GM21723 (cell line): ENCODE measurements at regions not wholly inside any gene's neighbourhood (a gene's known extent, or its start where the extent isn't known, plus 50 kb on each side); places are given as distances from the start of the nearest gene placed in this dataset.

Experiments
- ATAC-seq: cut with Tn5 transposase; IDR thresholded peaks from one replicate; pipeline ENCODE4 v1.9.1; 2021; ENCODE audit warnings: mild to moderate bottlenecking, moderate library complexity; ENCODE audit not compliant: unreplicated experiment

DNA sequence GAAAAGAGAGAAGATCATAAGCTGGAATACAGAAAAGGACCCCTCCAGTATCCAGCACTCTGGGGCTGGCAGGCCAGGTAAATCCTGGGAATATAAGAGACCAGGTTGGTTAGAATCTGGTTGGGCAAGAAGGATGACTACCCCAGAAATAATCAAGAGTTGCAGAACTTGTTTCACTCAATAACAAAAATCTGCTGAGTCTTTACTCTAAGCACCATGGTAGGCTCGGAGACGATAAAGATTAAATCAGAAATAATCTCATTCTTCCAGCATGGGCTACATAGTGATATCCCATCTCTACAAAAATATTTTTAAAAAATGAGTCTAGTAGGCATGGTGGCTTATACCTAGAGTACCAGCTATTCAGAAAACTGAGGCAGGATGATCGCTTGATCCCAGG is 138.0 kb upstream of the KCNJ16 start:
- ATAC-seq: no peak

DNA sequence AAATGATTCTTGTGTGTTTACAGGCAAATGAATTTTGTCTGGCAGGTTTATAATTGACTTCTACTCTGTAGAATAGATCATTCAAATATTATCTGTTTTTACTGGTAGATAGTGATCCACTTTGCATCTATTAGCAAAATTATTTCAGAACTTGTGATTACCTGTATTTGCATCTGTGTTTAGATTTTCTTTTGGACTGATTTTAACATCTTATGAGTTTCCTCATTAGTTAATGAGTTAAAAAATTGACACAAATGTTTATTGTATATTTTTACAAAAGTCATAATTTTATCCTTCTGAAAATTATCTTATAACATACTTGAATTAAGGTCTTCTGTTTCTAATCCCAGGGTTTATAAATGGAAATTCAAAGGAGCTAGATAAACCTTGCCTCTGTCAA is 132.0 kb upstream of the KCNJ16 start:
- ATAC-seq: no peak

GRCh38 chr17:69944406-69944805 is 130.6 kb upstream of the KCNJ16 start:
- no peak for ATAC-seq

GRCh38 chr17:69945698-69946185 is 129.3 kb upstream of the KCNJ16 start:
- ATAC-seq: no peak

GRCh38 chr17:69947027-69947759 is 127.8 kb upstream of the KCNJ16 start:
- no peak for ATAC-seq

DNA sequence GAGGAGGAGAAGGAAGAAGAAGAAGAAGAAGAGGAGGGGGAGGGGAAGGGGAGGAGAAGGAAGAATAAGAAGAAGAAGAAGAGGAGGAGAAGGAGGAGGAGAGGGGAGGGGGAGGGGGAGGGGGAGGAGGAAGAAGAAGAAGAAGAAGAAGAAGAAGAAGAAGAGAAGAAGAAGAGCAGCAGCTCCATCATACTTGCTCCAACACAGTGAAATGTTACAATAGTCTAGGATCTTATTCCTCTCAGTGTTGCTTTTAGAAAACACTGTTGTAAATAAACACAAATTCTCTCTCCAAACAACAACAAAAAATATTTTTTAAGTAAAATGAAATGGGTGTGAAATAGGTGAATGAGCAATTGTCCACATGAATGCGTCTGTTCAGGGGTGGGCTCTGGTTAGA is 126.6 kb upstream of the KCNJ16 start:
- no peak for ATAC-seq

GRCh38 chr17:69949496-69949895 is 125.5 kb upstream of the KCNJ16 start:
- no peak for ATAC-seq

- ATAC-seq: no peak
Observed at GRCh38 chr17:69949973-69950695, 124.9 kb upstream of the KCNJ16 start.

DNA sequence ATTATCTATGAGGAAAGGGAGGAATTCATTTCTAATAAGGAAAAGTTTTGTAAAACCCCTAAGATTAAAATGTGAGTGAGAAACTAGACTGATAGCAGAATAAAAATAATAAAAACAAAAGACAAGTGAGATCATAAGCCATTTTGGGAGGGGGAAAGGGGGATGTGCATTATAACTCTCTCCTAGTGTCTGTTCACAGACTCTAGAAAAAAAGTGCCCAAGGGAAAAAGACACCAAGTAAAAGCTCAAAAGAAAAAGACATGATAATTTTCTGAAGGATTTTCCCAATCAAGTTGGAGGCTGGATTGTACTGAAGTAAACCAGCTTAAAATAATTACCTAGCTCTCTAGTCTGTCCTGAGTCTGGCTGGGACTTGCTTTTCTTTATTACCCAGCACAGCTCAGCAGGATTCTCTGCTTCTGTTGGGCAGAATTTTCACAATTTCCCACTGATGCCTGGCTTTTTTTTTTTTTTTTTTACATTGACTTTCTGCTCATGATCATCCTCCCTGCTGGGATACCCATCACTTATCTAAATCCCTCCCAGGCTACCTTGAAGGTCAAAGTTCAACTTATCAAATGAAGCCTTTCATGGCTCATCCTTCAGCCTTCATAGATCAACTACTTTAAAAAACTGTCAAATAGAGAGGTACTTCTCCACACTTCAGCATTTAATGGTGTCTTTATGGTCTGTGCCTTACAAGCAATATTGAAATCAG is 124.2 kb upstream of the KCNJ16 start:
- ATAC-seq: no peak

GRCh38 chr17:69954241-69954925 is 120.6 kb upstream of the KCNJ16 start:
- no peak for ATAC-seq

DNA sequence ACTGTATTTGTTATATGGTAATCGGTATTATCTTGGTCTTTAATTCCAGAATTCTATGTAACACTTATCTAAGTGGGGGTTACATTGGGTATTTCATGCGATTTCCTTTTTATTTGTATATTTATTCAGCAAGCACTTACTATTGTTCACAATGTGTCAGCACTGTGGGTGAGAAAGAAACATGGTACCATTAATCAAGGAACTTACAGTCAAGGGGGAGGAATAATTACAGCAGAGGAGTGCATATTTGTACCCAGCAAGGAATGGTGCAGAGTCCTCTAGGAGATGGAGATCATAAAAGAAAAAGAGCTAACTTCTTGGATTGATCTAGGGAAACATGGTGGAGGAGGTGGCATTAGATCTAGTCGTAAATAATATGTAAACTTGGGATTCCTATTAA is 117.0 kb upstream of the KCNJ16 start:
- ATAC-seq: no peak

DNA sequence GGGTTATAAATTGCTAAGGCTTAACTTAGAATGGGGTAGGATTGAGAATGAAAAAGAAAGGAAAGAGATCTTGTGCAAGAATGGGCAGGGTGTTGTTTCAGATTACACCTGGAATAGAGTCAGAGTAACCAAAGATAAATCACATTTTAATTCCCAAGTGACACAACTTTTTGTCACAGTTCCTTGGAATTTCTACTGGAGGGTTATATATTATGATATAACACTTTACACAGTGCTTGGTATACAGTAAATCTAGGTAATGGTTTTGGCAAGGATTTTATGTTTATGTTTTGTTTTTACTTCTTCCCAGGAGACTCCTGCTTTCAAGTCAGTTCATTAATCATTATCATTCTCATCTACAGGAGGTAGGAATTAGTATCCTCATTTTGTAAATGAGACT is 115.7 kb upstream of the KCNJ16 start:
- no peak for ATAC-seq

DNA sequence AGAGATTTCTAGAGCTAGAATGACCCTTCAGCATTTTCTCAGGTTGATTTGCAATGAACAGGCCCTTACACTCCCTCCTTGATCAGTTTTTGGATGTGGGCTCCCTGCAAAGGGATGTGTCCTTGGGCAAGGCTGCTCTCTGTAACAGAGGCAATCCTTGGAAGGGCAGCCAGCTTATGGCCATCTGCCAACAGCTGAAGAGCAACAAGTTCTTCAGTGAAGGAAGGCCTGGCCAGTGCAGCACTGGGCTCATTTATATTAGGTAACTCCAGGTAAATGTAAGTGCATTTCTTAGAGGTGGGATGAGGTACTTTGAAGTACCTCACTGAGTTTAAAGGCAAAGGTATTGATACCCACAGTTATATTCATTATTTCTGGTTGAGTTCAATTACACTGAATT is 114.3 kb upstream of the KCNJ16 start:
- no peak for ATAC-seq

GRCh38 chr17:69961501-69962145 is 113.4 kb upstream of the KCNJ16 start:
- ATAC-seq: no peak

GRCh38 chr17:69962436-69962995 is 112.5 kb upstream of the KCNJ16 start:
- ATAC-seq: no peak

DNA sequence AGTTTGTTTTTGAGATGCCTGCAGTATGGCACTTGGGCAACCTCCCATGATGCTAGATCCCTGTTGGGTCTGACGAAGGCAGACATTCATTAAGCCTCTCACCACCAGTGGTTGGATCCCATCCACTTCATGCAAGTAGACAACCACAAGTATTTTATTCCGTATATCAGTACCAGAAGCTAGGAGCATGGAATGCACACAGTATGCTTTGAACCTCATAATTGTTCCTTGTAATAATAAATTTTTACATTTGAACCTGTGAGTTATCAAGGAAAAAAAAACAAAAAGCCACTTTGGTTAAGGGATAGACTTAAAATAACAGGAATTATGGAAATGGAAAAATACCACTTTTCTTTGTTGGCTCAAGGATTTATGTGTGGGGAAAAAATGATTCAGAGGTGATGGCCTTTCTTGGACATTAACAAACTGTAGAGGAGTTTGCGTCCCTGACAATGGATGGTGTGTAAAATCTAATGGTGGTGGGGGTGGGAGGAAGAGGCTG is 107.1 kb upstream of the KCNJ16 start:
- ATAC-seq: no peak

DNA sequence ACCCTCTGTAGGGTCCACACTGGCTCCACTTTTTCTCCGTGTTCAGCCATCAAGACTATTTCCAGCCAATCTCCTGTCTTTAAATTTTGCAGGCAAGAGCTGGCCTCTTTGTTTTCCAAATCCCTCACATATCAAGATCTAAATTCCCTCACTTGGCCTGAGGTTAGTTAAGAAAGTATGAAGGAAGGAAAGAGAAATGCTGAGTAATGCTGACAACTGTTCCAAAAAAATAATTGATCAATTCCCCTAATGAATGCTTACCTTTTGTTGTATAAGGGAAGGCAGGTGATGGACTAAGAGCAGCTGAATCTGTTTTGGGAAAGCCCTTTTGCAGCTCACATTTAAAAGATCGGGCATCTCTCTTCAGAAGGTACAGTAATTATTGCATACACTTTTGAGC is 105.1 kb upstream of the KCNJ16 start:
- ATAC-seq: no peak

DNA sequence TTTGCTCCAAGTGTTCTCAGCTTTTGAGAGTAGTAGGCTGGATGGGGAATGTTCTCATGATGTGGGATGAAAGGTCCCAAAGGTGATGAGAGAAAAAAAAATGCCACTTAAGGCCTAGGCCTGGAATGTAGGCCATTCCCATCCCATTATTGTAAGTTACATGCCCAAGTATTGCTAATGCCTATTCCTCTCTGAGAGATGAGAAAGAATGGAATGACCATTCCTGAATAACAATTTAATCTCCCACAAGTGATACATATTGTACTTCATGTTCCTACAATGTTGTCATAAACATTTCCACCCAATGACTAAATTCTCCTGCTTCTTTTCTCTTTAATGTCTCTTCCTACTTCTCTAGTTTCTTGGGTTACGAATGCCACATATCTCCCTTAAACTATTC is 102.8 kb upstream of the KCNJ16 start:
- no peak for ATAC-seq

DNA sequence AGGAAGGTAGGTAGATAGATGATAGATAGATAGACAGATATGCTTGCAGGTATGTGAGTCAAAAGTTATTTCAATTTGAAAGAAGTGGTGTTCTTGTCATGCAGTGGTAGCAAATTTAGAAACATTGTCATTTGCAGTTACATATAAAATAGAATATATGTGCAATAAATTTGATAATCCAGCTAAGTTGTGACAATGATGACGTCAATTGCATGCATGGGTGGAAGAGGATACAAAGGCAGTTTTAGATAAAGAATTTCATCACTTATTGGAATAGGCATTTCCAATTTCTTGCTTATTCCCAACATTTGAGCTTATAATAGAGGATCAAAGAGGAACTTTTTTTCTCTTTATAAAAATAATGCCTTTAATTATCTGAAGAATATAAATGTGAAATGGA is 99.2 kb upstream of the KCNJ16 start:
- no peak for ATAC-seq

DNA sequence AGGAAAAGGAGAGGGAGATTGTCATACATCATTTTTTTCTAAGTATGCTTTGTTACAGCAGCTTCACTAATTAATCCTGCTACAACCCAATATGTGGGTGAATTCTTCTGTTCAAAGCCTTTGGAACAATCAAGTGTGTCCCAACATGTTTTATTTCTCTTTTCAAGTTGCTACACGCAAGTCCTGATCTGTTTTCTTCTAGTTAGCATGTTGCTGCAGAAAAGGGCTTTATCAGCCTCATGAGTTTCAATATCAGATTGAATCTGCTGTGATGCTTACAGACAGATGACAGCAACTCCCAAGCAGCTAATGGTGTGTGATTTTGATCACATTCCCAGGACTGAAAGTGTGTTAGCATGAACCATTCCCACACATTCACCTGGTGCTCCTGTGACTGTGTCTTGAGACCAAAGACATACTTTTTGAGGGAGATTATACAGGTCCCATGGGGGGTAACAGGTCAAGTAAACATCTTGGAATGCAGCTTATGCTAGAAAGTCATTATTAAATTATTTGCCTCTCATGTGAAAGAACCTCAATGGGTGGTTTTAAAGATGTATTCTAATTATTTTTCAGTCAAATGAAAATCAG is 96.9 kb upstream of the KCNJ16 start:
- no peak for ATAC-seq
